ENCODE measurements at regions not wholly inside any gene's neighbourhood (a gene's known extent, or its start where the extent isn't known, plus 50 kb on each side); places are given as distances from the start of the nearest gene placed in this dataset.

DNA sequence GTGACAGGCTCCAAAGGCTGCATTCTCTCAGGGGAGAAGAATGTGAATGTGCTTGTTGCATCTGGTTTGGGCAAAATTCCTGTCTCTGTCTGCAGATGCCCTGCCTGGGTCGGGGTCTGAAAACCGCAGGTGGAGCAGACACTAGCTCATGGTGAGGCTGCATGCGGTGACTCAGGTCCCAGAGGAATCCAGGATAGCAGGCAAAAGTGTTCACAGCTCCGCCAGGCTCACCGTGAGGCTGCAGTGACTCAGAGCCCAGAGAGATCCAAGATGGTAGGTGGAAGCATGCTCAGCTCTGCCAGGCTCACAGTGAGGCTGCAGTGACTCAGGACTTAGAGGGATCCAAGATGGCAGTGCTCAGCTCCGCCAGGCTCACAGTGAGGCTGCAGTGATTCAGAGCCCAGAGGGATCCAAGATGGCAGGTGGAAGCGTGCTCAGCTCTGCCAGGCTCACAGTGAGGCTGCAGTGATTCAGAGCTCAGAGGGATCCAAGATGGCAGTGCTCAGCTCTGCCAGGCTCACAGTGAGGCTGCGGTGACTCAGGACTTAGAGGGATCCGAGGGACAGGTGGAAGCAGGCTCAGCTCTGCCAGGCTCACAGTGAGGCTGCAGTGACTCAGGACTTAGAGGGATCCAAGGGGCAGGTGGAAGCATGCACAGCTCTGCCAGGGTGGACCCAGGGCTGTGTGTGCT lies 200.5 kb downstream of the ACKR3 start:
- no peak for TF ChIP-seq CTCF (IDR thresholded peaks at IDR 0.05; ENCODE audit: insufficient read depth, missing control alignments)
- no peak for FAIRE-seq
- DNase-seq (ENCODE audit: insufficient read length, low spot score): no peak

DNA sequence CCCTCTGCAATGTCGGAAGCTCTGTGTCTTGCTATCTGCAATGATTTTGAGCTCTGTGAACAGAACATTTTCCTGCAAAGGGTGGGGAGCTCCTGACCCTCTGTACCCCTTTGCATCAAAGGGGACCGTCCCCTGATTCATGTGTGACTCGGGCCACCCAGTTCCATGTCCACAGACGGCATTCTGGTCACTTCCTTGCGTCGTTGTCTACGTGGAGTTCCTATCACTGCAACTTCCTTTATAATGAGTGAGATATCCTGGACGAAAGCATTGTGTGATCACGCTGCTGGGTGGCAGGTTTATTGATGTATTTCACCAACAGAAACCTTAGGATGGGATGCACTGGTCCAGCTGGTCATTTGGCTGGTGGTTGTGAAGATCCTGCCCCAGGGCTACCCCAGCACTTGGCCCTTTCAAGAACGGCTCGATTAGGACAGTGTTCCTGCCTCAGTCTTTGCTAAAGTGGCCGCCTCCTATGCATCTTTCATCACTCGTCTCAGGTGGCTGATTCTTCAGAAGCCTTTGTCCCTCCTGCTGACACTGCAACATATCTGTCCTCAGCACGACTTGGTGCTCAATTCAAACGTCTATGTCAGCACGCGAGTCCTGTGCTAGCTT lies 202.7 kb downstream of the ACKR3 start:
- DNase-seq (ENCODE audit: insufficient read length, low spot score) (no peak), FAIRE-seq (no peak)
- no peak for TF ChIP-seq CTCF (IDR thresholded peaks at IDR 0.05; ENCODE audit: insufficient read depth, missing control alignments)

DNA sequence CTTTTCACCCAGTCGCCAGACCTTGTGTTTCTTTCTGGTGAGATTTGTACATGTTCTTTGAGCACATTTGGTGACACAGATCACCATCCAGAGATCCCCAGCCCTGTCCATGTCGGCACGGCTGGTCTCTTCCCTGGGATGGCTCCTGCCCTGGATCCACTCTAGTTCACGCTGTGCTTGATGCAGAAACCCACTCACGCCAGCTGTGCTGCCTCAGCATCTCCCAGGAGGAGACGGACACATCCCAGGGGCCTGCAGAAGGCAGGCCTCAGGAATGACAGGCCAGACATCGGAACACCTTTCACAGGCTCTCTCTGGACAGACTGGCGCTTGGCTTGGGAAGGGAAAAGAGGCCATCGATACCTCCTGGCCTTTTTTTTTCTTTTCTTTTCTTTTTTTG lies 203.6 kb downstream of the ACKR3 start:
- DNase-seq (ENCODE audit: insufficient read length, low spot score) (no peak), FAIRE-seq (no peak)
- no peak for TF ChIP-seq CTCF (IDR thresholded peaks at IDR 0.05; ENCODE audit: insufficient read depth, missing control alignments)

DNA sequence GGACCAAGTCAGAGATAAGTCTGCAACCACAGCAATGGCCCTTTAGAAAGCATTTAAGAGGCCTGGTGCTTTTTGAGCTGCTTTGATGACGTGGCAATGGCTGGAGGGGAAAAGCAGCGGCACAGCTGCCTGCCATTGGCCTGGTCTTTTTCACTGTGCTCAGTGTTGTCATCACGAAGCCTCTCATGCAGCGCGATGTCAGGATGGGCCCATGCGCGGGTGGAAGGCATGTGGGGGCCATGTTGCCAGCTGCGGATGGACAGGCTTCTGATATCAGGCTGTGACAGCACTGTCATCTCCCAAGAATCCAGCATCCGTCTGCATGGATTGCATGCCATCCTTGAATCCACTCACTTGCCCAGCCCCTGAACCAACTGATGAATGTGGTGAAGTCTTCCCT lies 204.5 kb downstream of the ACKR3 start:
- DNase-seq (ENCODE audit: insufficient read length, low spot score): no peak
- TF ChIP-seq CTCF (IDR thresholded peaks at IDR 0.05; ENCODE audit: insufficient read depth, missing control alignments): no peak
- no peak for FAIRE-seq

DNA sequence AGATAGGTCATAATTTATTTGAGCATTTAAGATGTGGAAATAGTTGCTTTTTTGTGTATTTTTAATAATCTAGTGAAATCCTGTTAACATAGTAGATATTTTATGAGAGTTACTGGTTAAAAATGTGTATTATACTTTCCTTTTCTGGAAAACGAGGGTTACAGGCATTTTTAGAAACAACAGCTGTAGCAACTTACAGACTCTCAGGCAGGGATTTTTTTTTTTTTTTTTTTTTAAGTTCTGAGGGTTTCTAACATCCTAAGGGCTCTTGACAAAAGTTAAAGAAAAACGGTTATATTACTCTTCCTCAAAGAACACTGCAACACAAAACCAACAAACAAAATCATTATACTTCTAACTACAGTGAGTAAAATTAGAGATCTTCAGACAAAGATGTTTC lies 205.9 kb downstream of the ACKR3 start:
- FAIRE-seq (no peak), DNase-seq (ENCODE audit: insufficient read length, low spot score) (no peak)
- TF ChIP-seq CTCF (IDR thresholded peaks at IDR 0.05; ENCODE audit: insufficient read depth, missing control alignments): no peak

- DNase-seq (ENCODE audit: insufficient read length, low spot score) (no peak), FAIRE-seq (no peak)
- no peak for TF ChIP-seq CTCF (IDR thresholded peaks at IDR 0.05; ENCODE audit: insufficient read depth, missing control alignments)
These were observed 206.6 kb downstream of the ACKR3 start for GRCh38 chr2:236776206-236776605.

GRCh38 chr2:236776695-236777251 lies 207.1 kb downstream of the ACKR3 start:
- no peak for TF ChIP-seq CTCF (IDR thresholded peaks at IDR 0.05; ENCODE audit: insufficient read depth, missing control alignments)
- no peak for FAIRE-seq
- DNase-seq (ENCODE audit: insufficient read length, low spot score): no peak
